GM08714 (cell line): ENCODE measurements at regions not wholly inside any gene's neighbourhood (a gene's known extent, or its start where the extent isn't known, plus 50 kb on each side); places are given as distances from the start of the nearest gene placed in this dataset.

Experiments used
- H3K4me3 ChIP-seq: fragments of 200-500 bp; sonication (Bioruptor generic); 2 replicates; pipeline ENCODE4 v1.5.1; 2014; ENCODE audit warnings: mild to moderate bottlenecking, low read length, inconsistent platforms
- ZNF274 ChIP-seq: IDR thresholded peaks from 2 replicates; pipeline ENCODE4 v1.6.1; 2012; ENCODE audit warnings: mild to moderate bottlenecking, low read depth, low read length

DNA sequence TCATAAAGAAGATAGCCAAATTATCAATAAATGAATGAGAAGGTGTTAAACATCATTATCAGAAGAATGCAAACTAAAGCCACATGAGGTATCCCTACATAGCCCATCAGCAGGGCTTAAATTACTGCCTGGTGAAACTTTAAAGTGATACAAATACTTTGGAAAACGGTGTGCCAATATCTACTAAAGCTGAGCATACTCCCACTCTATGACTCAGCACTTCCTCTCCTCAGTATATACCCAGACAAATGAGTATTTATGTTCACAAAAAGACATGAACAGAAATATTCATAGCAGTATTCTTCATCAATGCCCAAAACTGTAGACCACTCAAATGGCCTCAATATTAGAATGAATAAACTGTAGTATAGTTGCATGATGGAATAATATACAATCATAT, 284.6 kb upstream of the ZC3H12C start:
- no peak for TF ChIP-seq ZNF274
- no peak overlapping the region for H3K4me3 ChIP-seq

DNA sequence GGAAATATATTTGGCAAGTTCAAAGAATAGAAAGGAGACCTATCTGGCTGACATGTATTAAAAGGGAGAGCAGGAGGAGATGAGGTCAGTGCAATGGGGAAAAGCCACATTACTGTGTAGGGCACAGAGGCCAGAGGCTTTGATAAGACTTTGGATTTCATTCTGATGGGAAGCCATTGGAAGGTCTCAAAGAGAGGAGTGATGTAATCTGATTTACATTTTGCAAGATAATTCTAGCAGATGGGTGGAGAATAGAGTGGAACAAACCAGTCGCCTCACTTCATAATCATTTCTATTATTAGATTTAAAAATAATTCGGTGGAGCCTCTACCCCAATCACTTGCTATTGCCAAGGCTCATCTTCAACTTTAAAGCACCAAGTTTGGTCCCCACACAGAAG, 278.4 kb upstream of the ZC3H12C start:
- H3K4me3 ChIP-seq, result no peak overlapping the region
- no peak for TF ChIP-seq ZNF274

DNA sequence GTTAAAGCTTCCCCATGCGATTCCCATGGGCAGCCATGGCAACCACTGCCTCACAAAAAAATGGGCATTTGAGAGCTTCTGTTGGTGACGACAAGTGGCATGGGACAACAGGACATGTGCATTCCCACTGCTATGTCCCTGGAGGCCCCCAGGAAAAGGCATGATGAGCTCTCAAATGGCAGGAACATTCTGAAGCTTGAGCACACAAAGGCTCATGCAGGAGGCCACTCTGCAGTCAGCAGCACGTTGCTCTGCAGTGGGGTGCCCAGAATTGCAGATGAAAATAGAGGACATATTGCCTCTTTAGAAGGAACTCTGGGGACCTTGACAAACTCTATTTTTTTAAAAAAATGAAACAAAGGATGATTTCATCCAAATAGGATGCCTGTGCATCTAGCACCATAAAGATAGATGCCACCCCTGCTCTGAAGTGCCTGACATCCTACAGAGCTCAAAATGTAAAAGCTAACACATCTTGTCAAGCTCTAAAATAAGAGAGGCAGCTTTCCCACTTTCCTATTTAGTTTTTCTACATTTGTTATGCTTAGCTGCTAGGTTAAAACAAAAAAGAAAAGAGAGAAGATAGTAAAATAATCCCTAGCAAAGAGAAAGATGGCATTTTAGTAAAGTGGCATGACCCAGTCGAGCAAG, 277.6 kb upstream of the ZC3H12C start:
- TF ChIP-seq ZNF274, result no peak
- H3K4me3 ChIP-seq, result no peak overlapping the region

DNA sequence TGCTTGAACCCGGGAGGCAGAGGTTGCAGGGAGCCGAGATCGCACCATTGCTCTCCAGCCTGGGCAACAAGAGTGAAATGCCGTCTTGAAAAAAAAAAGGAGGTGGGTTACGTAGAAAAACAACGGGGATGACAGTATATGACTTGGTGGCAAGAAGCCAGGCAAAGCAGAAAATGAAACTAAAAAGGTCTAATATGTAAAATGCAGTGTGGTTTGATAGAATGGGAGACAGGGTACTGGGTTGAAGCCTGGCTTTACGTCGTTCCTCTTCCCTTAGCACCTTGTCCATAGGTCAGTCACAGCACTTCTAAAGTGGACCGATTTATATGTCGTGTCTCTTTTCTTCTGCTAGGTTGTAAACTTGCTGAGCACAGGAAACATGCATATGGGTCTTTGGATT, 274.9 kb upstream of the ZC3H12C start:
- TF ChIP-seq ZNF274, result no peak
- no peak overlapping the region for H3K4me3 ChIP-seq

DNA sequence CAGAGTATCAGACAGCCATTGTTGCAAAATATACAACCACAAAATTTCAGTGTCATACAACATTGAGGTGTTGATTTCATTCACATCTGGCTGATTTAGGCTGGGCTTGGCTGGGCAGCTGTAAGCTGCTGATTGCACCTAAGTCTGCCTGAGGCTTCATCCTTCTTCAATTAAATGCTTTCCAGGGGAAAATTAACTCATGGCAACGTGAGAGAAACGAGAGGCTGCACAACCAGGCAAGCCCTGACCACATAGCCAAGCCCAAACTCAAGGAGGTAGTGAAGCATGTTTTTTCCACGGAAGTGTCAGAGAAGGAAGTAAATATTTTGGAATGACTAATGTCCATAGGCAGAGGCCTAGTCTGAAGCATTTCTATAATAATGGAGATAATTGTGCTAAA, 273.8 kb upstream of the ZC3H12C start:
- no peak overlapping the region for H3K4me3 ChIP-seq
- no peak for TF ChIP-seq ZNF274

DNA sequence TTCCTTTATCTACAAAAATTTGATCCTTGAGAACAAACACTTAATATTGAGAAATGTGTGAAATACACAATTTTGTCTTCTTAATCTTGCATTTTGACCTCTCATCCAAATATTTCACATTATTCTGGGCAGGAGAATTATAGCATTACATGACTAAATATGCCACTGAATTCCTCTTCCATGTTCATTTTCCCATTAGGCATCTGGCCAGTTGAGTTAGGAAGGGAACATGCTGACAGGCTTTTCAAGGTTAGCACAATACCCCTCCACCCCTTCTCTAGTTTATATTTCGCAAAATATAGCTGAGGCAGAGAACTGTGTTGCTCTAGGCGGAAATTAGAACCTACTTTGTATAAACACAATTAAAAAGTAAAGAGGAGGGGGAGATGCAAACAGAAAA, 271.7 kb upstream of the ZC3H12C start:
- H3K4me3 ChIP-seq, result no peak overlapping the region
- no peak for TF ChIP-seq ZNF274

DNA sequence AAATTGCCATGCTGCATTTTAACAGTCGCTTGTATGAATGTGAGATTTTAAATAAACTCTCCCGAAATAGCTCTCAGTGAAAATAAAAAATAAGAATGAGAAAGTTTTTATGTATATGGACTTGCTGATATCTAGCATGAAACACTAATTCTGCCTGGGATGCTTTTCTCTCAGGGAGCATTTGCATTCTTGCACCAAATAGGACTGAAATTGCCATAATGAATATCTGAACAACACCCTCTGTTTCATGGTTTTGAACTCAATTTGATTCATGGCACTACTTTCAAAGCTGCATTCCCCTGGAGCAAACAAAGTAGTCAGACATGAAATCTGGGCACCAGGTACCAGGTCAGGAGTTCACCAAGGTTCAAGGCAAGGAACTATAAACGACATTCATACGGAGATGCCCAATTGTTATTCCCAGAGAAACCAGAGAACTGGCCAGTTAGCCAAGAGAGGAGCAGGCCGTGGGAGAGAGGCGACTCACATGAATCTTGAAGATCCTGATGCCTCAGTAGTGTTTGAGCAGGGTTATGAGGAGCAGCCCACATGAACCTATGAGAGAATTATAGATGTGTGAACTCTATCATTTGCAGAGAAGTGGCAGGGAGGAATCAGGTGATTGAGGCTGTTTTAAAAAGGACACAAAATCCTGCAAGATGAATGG, 270.6 kb upstream of the ZC3H12C start:
- no peak overlapping the region for H3K4me3 ChIP-seq
- TF ChIP-seq ZNF274, result no peak

DNA sequence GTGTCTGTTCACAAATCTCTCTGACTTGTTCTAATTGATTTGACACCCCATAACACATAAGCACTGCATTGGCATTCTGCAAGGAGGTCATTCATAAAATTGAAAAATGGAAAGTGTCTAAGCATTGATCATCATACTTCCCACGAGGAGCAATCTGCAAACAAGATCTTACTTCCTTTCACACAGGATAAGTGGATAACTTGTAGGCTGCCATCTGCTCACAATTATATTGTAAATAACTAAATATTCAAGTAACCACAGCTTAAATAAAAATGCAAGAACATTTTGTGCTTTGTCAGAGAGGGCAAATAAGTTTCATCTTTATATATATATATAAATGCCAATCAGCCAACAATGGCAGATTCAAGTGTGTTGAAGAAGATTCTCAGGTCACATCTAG, 264.8 kb upstream of the ZC3H12C start:
- TF ChIP-seq ZNF274, result no peak
- H3K4me3 ChIP-seq, result no peak overlapping the region

DNA sequence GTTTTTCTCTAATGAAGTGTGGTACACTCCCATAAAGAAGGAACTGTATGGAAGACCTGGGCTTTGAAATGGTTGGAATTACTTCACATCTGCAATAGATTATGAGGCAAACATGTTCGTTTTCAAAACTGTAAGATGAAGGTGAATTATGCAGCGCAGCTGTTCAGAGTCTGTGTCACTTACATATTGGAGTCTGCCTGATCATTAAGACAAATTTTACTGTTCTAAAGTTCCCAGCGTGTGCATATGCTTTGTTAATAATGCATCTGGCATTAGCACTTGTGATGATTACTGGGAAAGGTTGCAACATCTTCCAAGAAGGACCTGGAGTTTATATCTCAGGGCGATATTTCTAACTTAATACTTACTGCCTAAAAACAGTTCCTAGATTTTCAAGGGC, 255.2 kb upstream of the ZC3H12C start:
- no peak for TF ChIP-seq ZNF274
- no peak overlapping the region for H3K4me3 ChIP-seq

DNA sequence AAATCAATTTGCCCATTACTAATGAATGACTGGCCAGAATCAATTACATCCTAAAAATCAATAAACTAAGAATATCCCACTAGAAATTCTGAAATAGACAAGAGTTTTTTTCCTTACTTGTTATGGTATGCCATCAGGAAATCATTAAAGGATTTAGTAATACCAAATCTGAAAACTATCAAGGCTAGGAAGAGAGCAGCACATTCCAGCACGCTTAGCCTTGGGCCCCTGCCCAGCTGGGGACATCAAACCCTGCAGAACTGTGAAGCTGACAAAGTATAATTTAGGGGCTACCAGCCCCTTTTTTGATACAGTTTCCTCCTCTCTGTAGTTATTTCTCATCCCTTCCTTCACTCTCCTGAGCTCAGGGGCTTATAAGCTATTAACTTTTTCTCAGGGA, 247.8 kb upstream of the ZC3H12C start:
- TF ChIP-seq ZNF274, result no peak
- H3K4me3 ChIP-seq, result no peak overlapping the region

DNA sequence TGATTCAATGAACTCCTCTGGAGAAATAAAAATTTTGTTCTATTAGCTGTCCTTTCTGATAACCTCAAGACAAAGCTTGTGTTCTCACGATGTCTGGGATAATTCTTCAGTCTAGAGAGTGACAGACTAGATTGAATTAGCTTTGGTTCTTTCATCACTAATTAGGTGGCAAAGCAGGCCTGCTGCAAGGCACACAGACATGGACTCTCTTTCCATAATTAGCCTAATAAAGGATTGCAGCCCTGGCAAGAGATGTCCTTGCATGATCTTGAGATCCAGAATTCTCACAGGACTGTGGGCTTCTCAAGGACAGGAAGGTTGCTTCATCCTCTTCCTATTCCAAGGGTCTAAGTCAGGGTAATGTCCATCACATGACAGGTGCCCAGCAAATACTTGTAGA, 245.6 kb upstream of the ZC3H12C start:
- TF ChIP-seq ZNF274, result no peak

DNA sequence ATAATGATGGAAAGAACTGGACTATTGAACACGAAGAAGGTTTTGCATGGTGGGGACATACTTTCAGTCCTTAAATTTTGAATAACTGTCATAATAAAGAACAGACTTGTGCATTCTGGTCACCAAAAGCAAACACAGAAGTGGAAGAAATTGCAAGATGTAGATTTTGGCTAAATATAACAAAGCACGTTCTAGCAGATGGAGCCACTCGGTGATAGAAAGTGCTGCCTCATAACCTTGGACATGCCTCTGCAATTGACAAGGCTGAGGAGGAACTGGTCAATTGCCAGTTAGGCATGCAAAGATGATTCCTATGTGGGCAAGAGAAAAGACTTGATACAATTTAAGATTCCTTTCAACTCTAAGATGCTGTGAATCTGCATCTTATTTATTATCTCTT, 244.1 kb upstream of the ZC3H12C start:
- no peak for TF ChIP-seq ZNF274
- no peak overlapping the region for H3K4me3 ChIP-seq

More for the DNA sequence above, 245.6 kb upstream of the ZC3H12C start:
- no peak overlapping the region for H3K4me3 ChIP-seq

DNA sequence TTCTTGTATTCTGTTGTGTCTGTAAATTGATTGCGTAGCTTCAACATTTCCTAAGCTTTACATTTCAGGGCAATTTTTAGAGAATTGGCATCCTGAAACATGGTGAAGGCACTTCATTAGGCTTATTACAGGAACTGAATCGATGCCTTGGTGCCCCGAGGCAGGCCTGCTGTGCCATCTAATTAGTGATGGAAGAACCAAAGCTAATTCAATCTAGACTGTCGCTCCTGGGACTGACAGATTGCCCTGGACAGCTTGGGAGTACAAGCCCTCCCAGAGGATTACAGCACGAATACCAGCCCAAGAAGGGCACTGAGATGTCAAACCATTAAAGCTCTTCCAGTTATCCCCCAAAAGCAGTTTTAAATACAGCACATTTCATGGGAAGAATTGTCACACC, 243.2 kb upstream of the ZC3H12C start:
- no peak for TF ChIP-seq ZNF274
- H3K4me3 ChIP-seq, result no peak overlapping the region

DNA sequence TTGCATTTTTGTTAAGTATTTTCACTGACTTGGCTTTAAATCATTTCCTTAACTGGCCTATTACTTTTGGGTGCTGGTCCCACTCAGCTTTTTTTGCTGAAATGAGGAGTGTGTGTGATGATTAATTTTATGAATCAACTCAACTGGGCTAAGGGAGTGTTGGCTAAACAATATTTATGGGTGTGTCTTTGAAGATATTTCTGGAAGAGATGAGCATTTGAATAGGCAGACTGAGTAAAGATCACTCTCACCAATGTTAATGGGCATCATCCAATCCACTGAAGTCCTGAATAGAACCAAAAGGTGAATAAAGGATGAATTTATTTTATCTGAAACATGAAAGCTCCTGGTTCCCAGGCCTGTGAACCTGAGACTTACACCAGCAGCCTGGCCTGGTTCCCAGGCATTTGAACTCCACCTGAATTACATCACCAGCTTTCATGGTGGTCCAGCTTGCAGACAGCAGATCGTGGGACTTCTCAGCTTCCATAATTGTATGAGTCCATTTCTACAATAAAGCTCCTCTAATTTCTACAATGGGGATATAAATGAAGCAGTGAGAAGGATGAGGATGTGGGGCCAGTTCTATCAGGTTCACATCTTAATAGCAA, 241.3 kb upstream of the ZC3H12C start:
- H3K4me3 ChIP-seq, result no peak overlapping the region
- no peak for TF ChIP-seq ZNF274

DNA sequence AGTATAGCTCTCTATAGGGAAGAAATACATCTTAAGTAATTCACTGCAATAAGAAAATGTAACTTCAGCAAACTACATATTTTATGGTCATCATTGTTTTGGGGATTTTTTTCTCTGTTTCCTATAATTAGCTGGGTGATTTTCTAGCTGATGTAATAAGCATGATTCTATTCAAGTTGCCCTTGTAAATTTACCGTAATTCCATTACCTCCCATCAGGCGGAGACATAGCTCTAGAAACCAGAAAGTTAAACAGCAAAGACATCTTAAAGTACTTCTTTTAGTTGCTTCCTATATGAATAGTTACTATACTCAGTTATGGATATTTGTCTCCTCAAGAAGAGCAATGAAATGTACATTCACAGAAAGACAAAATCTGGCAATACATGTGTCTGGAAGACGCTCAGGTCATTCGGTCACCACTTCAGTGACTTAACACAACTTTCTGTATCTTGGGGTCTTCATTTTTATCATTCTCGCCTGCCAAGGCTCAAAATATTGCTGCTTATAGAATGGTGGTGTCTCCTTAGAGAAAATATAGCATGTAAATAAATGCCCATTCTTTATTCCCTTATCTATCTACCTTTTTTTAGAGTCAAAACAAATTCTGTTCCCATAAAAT, 239.9 kb upstream of the ZC3H12C start:
- no peak for TF ChIP-seq ZNF274

More for the DNA sequence above, 239.9 kb upstream of the ZC3H12C start:
- no peak overlapping the region for H3K4me3 ChIP-seq
